Cerebellar cortex (tissue), 1 donor: ENCODE measurements at regions not wholly inside any gene's neighbourhood (a gene's known extent, or its start where the extent isn't known, plus 50 kb on each side); places are given as distances from the start of the nearest gene placed in this dataset.
"Not testable (repeated sequence)": the region's sequence is repeated elsewhere in the genome, so short reads cannot be mapped to it uniquely, and the experiment has no call there.

ENCODE experiments used
- DNase-seq: peaks from one replicate; pipeline ENCODE4 v3.0.0-alpha.2; 2015; ENCODE audit warnings: low spot score

DNA sequence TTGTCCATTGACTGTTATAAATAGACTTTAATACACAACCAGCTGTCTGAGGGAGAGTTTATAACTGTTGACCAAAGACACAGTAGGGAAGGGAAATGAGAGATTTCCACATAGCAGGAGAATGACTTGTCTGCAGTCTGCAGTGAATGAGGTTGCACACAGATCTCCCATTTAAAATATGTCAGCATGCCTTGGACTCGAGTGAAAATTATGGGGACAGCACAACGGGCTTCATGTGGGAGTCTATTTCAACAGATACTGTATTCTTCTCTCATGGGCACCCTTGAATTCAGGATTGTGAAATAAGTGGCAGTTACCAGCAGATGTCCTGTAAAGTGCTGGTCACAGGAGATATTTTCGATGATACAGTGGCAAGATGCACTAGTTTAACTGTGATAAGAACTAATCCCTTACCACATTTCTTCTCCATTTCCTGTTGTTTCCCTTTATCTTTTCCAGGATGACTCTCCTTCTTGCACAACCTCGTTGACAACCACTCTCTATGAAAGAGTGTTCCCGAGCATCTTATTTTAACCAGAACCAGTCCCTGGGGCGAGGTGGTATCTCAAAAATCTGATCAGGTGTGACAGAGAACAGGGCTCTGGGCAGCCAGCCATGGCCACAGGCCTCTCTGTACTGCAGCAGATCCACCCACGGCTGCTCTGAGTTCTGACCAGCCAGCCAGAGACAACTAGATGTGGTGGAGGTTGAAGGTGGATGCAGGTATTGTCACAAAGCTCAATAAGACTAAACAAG lies 51.5 kb upstream of the MAP3K1 start:
- DNase-seq = peak; percentile 77

DNA sequence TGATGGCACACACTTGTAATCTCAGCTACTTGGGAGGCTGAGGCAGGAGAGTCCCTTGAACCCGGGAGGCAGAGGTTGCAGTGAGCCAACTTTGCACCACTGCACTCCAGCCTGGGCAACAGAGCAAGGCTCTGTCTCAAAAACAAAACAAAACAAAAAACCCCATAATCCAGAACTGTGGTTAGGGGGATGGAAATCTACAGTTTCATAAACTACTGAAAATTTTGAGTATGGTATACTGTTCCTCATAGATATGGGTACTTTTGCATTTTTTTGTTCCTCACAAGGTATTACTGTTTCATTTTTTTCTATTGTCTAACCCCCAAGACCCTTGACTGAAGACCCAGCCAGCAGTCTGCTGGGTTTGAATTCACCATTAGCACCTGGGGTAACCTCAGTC lies 52.2 kb upstream of the MAP3K1 start:
- DNase-seq = no peak

DNA sequence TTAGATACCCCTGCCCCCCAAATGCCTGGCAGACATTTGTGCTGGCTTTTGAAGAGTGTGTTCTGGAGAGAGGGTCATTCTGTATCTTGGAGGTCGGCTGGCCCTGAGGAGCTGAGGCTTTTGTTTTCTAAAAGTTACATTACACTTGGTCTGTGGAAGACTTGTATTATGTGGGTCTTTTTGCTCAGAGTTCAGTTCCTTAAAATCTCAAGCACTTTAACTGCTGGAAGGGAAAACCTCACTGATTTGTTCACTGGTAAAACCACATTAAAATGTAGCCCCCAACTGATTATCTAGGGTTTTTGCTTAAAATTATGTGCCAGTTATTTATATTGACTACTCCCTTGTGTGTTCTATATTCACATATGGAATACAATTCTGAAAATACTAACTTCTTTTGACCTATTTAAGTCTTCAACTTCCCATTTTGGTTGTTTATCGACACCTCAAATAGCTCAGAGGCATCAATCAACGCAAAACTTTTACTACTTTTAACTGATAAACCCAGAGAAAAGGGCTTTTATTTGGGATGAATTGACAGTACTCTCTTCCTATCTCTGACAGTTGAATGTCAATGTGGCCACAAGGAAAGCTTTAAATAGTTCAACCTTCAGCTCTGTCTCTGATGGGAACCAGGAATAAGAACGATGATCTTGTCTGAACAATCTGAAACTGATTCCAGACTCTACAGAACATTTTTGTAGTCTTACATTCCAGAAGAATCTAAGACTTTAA lies 54.0 kb upstream of the MAP3K1 start:
- no peak for DNase-seq

DNA sequence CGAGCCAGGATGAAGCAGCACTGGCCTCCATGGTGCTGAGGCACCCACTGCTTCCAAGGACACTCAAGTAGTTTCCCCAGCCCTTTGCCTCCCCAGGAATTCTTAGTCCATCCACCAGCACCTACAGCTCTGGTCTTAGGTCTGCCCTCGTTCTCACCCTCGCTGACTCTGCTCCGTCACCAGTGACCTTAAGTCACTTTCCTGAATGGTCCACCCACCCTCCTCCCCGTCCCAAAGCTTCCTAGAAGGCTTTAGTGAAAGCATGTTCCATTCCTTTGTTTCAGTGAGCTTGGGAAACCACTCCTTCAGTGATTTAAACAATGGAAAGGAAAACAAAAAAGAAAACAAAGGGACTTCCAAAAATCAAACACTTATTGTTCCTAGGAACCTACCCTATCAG lies 54.6 kb upstream of the MAP3K1 start:
- no peak for DNase-seq

DNA sequence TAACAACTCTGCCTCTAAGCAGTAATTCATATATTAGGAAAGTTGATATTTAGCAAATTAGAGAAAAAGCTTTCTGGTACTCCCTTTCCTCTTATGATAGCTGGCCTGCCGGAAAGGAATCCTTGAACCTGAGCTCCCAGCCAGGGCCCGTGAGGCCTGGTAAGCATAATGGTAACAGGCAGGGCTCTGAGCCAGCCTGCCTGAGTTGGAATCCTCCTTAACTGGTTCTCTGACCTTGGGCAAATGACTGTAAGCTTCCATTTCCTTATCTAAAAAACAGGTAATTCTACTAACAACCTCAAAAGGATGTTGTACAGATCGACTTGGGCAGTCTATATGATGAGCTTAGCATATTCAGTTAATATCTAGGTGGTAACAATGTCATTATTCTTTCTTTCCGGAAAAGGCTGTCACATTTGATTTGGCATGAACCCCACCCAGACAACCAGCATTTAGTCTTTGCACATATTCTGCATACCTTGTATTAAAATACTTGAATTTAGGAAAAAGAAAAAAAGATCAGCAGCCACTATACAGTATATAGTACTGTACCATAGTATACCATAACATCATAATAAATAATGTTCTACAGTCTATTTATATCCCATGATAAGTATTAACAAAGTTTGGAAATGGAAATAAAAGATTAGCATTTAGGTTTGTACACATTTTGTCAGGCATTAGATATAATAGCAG lies 55.7 kb upstream of the MAP3K1 start:
- no peak for DNase-seq

DNA sequence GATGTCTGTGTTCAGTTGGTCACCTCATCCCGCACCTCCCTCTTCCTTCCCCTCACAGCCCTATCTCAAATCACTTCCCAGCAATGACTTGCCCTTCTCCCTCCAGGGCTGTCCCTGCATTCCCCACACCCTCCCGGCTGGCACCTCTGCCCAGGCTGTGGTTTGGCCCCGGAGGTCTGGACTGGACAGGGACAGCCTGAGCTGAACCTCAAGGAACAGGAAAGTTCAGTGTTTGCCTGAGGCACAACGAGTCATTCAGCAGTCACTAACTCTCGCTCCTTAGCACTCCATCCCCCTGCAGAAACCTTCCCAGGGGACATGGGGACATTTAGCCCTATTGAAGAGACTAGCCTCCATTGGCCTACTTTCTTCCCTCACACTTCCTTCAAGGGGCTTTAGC lies 58.3 kb upstream of the MAP3K1 start:
- no peak for DNase-seq

DNA sequence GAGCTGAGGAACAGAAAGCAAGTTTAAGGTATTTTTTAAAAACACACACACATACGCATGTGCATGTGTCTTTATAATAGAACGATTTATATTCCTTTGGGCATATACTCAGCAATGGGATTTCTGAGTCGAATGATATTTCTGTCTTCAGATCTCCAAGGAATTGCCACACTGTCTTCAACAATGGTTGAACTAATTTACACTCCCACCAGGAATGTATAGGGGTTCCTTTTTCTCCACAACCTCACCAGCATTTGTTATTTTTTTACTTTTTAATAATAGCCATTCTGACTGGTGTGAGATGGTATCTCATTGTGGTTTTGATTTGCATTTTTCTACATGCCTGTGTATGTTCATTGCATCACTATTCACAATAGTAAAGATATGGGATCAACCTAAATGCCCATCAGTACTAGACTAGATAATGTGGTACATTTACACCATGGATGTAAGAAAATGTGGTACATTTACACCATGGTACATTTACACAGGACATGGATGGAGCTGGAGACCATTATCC lies 60.3 kb upstream of the MAP3K1 start:
- no peak for DNase-seq

DNA sequence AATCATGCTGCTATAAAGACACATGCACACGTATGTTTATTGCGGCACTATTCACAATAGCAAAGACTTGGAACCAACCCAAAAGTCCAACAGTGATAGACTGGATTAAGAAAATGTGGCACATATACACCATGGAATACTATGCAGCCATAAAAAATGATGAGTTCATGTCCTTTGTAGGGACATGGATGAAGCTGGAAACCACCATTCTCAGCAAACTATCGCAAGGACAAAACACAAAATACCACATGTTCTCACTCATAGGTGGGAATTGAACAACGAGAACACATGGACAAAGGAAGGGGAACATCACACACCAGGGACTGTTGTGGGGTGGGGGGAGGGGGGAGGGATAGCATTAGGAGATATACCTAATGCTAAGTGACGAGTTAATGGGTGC lies 61.8 kb upstream of the MAP3K1 start:
- DNase-seq = not testable (repeated sequence)

DNA sequence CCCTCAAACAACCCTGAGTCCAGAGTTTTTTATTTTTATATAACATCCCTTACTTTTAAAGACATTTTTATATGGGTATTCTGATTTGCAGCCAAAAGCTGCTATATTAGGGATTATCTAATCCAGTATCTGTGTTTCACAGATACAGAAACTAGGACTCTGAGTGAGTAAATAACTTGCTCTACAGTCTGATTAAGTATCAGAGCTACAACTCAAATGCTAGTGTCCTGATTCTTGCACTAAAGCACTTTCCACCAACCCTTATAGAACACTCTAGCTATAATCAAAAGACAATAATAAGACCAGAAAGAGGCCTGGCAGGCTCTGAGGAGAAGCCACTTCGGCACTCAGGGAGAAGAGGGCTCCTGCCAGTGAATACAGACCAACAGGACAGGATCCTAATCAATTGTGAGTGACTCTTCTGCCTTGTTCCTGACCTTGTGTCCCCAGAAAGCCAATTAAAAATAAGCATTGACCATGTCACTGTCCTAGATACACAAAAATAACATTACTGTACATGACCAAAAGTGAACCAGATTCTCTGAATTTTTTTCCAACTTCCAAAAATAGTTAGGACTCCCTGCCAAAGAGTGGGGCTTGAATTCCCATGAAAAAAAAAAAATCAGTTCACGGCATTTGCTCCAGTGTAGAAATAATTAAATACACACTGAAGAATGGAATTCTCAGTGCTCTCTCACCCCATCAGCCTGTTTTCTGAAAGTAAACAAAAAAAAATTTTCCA lies 63.6 kb upstream of the MAP3K1 start:
- DNase-seq = no peak

DNA sequence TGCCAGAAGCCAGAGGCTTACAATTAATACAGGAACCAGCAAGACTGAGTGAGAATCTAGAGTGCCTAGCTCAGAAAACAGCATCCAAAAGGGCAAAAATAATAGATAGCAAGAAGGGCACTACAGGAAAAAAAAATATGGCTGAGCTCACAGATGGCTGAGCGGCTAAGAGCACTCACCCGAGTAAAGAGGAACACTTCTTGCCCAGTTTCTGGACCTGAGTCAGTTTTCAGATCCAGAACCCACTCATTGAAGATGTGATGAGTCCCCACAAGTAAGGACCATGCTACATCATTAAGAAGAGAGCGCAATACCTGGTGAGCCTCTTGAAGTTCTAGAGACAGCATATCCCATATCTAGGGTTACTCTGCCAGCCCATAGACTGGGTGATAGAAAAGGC lies 65.5 kb upstream of the MAP3K1 start:
- no peak for DNase-seq

DNA sequence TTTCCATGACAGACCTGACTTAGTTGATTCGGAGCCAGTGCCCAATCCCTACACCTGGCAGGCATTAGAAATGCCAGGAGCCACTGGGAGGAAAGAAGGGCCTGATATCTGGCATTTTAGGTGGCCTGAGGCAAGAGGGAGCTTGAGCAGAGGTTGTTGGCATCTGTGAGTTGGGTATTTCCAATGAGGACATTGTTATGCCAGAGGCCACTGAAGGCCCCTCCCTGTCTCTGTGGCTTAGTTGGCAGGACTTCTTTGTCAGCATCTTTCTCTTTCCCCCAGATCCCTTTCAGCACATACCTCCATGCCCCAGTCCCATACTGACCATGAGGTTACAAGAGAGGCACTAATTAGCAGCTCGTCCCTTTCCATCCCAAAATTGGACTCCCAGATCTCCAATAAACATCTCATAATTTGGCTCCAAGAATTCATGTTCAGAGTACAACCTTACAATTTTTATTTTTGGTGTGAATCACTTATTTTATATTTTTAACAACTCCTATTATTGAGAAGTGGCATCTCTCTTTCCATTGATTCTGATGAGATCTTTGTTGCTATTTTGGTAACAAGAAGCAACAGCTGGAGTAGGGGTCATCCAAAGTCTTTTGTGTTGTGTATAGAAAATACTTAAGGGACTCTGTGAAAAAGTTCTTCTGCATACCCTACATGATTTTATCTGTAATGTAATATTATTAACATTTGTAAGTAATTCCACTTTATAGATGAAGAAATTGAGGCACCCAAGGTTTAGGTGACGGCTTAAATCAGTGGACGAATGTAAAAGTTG lies 68.6 kb upstream of the MAP3K1 start:
- DNase-seq = no peak

DNA sequence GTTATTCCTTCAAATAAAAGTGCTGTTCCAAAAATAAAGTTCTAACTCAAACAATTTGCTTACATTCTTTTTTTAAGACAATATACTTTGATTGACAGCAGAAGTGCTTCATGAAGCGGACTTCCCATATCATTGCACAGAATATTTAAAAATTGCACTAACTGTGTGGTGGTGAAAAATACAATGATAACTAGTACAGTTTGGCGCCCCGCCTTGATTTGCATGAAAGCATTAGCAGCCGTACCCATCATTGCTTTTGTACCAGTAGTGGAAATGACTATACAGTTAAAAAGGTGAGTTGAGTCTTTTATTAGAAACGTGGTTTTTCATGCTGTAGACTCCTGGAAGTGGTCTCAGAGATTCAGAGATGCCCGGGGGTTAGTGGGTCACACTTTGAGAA lies 69.5 kb upstream of the MAP3K1 start:
- no peak for DNase-seq

DNA sequence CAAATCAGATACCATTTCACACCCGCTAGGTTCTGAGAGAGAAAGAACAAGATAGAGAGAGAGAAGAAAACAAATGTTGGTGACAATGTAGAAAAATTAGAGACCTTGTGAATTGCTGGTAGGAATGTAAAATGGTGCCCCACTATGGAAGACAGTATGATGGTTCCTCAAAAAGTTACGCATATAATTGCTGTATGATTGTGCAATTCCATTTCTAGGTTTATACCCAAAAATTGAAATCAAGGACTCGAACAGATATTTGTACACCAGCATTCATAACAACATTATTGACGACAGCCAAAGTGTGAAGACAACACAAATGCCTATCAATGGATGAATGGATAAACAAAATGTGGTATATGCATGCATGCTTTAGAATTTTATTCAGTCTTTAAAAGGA lies 74.5 kb upstream of the MAP3K1 start:
- no peak for DNase-seq

DNA sequence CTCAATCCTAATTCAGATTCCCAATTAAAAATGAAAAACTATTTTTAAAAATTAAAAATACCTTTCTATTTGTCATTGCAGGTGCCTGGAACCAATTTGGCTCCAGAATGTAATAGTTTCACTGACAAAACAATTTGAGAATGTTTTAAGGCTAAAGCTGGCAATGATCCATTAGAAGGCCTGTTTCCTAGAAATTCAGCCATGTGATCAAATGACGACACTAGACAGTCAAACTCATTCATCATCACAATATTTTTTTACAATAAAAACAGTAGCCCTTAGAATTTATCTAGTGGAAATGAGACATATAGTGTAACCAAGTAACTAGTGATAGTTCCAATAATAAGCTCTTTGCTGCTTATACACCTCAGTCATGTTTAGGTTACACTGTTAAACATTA lies 75.4 kb upstream of the MAP3K1 start:
- no peak for DNase-seq

DNA sequence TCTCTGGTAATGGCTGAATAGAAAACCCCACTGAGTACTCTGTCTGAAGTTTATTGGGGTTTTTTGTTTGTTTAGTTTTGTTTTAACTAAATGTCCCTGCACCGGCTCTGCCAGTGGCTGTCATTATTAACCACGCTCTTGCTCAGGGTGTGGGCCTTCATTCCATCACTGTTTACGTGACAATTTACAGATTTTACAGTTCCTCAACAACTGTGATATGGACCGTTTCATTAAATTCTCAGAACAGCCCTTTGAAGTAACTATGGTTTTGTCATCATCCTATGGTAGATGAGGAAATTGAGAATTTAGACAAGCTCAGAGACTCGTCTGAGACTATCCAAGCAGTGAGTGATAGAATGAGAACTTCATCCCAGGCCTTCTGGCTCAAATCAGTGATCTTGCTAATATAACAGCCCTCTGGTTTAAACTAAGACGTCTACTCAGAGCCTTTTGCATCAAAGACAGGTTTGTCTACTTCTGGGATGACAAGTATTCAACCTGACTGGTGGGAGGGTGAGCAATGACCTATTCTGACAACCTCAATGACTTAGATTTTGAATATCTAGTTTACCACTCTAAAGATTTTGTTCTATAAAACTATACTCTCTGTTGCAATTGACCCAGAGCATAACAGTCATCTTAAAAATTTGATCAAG lies 77.3 kb upstream of the MAP3K1 start:
- no peak for DNase-seq

DNA sequence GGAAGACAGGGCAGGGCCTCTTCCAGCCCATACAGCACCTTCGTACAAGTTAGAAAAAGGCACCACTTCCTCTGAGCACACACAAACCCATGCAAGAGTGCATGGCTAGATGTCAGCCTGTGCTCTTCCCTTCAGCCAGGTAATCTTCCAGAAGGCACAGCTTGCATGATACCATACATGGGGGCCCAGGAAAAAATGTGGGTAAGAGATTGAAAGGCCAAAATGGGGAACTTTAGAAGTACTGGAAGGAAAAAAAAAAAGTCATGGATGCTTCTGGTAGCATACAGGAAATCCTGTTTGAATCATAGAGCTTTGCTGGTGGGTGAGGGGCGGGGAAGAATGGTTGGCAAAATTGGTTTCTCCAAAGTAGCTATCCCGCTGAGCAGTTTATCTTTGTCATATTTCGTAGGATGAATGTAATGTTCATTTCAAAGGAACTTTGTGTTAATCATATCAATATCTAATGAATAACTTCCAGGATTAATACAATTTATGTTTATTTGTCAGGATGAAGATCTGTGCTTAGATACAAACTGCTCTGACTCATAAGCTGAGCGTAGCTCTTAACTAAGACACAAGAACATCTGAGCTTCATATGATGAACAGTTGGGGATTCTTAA lies 78.2 kb upstream of the MAP3K1 start:
- DNase-seq = no peak

DNA sequence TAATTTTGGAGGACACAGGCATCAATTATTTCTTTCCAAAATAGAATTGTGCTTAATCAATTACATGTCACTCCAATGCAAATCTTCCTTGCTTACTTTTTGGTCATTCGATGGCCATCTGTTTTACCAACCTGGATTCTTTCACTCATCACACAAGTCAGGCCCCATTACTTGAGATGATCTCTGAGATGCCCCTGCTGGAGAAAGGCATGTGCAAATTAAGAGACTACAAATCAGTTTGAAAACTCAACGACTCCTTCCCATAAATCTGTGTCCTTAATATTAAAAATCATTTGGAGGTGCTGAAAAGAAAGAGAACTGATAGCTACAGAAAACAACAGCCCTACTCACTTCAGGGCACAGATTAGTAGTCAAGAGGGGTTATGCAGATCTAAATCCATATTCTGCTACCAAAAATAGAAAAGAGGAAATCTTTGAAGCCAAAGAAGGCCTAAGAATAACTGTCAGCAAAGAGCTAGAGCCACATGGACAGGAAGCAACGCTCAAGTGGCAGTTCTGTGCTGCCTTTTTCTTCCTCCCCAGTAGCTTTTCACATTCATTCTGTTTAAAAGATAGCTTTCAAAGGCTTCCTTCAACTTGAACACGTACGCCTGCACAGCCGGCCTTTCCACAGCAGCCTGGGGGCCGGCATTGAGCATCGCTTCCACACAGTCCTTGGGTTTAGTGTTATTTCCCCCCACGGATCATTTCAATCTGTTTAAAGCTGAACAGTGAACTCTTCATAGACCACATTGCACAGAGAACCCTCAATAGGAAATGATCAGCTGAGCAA lies 79.3 kb upstream of the MAP3K1 start:
- peak; percentile 16 for DNase-seq

DNA sequence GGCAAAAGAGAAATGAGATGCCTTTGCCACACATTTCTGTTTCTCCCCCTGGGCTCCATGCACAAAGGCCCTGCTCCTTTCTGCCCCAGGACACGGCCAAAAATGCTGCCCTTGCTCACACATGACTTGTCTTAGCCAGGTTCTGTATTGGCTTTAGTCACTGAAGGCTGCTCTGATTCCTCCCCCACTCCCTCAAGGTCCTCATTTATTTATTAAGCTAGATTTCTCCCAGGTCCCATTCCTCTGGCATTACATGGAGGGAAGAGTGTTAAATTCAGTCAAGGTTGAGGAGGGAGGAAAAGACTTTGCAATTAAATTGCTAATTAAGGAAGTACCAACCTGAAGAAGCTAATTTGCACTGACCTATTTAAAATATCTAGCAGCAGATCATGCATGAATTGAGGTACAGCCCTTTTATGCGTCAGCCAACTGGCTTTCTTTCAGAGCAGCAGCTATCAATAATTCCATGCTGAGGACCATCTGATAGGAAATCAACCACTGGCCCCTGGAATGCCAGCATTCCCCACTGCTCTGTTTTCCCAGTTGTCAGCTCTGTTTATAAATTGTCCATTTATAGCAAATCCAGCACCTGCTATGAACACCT lies 81.2 kb upstream of the MAP3K1 start:
- DNase-seq = peak; percentile 80

DNA sequence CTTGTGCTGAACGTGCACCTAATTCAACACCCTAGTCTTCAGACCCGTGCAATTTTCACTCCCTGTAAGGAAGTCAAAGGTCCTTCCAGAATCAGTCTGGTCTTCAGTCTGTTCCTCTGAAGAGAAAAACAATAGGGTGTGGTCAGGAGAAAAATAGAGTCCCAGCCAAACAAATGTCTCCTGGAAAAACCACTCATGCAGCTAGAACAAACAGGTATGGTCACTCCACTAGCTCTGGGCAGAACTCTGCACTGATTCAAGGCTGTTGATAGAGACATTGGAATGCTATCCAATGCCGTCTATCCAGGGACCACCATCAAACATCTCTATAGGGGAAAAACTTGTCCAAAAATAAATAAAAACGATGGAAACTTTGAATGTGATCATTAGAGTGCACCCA lies 81.8 kb upstream of the MAP3K1 start:
- DNase-seq = peak; percentile 5
